ENCODE measurements at regions not wholly inside any gene's neighbourhood (a gene's known extent, or its start where the extent isn't known, plus 50 kb on each side); places are given as distances from the start of the nearest gene placed in this dataset.

DNA sequence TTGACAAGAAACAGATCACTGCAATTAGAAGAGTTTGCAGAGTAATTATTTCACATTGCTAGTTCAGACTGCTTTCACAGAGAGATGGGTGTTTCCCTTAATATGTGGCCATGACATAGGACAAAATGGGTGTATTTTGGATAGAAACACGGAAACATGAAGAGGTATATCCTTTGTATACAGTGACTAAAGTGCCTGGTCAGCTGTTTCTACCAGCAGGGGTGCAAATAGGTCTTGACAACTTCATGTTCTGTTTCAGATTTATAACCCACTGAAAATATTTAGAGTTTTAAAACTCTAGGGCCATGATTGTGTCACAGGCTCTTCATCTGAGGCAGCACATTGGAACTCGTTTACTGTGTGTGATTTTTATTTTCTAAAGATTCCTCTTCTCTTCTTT lies 357.1 kb upstream of the TNP1 start:
- TF ChIP-seq, protein P1, sequence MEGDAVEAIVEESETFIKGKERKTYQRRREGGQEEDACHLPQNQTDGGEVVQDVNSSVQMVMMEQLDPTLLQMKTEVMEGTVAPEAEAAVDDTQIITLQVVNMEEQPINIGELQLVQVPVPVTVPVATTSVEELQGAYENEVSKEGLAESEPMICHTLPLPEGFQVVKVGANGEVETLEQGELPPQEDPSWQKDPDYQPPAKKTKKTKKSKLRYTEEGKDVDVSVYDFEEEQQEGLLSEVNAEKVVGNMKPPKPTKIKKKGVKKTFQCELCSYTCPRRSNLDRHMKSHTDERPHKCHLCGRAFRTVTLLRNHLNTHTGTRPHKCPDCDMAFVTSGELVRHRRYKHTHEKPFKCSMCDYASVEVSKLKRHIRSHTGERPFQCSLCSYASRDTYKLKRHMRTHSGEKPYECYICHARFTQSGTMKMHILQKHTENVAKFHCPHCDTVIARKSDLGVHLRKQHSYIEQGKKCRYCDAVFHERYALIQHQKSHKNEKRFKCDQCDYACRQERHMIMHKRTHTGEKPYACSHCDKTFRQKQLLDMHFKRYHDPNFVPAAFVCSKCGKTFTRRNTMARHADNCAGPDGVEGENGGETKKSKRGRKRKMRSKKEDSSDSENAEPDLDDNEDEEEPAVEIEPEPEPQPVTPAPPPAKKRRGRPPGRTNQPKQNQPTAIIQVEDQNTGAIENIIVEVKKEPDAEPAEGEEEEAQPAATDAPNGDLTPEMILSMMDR (IDR thresholded peaks at IDR 0.05), result no peak
- no peak for TF ChIP-seq POLR2A (IDR thresholded peaks at IDR 0.05)

All from uterus (tissue), 2 donors.